HG03342 (cell line): ENCODE measurements at regions not wholly inside any gene's neighbourhood (a gene's known extent, or its start where the extent isn't known, plus 50 kb on each side); places are given as distances from the start of the nearest gene placed in this dataset.

ENCODE experiments used
- ATAC-seq: cut with Tn5 transposase; IDR thresholded peaks from one replicate; pipeline ENCODE4 v1.9.1; 2021; ENCODE audit warnings: mild to moderate bottlenecking, moderate library complexity; ENCODE audit not compliant: unreplicated experiment

DNA sequence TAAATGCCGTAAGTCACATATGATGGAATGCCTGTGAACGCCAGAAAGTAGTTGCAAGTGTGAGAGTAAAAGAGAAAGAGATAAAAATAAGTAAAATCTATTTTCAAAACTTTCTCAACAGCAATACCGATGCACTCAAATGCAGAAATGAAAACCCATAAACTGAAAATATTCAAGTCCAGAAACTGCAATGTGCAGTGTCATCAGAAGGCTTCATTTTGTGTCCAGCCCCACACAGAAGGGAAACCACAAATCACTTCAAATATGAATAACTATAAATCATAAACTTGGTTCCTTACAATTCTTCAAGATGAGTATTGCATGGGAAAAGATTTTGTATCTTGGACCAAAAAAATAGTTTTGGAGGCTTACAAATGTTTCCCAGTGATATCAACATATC lies 375.2 kb upstream of the ANO5 start:
- ATAC-seq: no peak

DNA sequence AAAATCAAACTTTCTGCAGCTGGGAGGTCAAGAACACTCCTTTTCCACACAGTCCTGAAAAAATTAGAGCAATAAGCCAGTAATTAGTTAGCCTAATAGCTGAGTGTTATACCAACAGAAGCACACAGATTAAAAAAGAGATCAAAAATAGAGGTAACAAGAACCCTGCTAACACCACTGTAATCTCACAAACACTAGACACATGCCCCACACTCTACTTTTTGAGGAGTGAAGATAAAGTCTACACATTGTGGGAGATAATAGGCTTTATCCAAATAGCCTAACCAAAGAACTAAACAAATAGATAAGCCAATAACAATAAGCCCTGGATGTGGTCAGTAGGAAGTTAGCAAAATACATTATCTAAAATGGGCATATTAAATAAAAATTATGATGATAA lies 372.7 kb upstream of the ANO5 start:
- ATAC-seq: no peak

DNA sequence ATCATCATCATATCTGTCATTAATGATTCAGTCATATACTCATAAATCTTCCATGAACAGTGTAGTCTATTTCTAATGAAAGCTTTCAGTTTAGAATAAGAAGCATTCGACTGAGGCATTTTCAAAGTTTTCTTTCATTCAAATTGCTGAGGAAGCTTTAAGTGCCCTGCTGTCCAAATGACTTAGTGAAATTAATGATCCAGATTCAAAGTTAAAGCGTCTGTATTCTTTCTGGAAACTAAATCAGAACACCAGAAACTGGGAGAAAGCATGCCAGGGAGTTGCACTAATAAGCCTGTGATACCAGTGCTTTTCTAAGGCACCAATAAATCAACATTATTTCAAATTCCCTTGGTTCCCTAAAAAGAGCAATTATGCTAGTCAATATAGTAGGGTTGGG lies 367.8 kb upstream of the ANO5 start:
- no peak for ATAC-seq

DNA sequence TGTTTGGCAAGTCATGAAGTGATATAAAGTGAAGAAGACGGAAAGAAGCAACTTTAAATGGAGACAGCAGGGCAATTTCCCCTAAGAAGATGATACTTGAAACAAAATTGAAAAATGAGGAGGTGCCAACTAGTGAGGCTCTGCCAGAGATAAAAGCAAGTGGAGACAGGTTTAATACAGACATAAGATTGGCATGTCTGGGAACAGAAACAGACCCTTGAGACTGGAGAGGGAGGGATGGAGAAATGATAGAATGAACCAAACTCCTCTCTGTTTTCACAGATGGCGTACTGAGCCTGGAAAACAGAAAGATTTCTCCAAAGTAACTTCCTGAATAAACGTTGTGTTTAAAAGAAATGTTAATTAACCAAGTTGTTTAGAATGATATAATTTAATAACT lies 354.5 kb upstream of the ANO5 start:
- ATAC-seq: no peak

DNA sequence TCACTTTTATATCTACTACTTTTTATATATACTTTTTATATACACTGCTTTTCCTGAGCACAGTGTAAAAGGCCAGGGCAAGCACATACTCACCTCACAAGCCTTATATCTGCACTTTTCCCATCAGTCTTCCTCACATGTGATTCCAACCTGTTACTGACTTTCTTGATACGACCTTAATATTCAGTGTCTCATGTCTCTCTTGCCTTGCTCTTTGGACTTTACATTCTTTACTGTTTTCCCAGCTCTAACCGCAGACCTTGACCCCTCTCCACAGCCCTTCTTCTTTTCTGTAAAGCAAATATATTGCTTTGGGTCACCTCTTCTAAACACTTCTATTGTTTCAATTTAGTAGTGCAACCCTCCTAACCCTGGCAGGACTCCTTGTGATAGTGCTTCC lies 353.1 kb upstream of the ANO5 start:
- ATAC-seq: no peak

DNA sequence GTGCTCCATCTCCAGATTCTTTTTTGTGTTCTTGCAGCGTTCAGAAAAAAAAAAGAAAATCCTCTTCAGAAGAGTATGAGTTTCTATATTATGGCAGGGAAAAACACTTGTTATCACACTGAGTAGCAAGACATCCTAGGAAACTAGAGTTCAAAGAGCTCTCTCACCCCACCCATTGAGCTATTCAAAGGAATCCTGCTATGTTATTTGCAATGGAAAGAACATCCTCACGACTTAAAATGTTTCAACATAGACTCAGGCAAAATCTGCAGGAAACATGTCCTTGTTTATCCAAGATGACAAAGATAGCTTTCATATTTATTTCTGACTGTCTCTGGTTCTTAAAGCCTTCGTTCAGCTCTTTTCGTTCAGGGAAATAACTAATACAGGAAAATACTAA lies 331.6 kb upstream of the ANO5 start:
- no peak for ATAC-seq

DNA sequence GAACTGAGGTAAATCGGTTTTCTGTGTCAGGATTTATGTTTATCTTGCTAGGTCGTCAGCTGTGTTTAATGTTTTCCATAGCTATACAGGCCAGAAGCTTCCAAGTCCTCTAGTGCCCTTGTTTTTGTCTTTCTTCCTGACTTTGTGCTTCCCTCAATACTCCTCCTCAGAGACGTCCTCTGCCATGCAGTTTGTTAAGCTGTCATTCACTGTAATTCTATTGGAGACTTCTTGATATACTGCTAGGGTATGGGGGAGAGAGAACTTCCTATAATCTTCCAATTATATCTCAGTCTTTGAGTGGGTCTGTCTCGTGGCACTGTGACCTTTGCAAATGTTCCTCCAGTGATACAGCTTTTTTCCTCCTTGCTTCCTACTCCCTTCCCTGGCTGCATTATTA lies 327.3 kb upstream of the ANO5 start:
- ATAC-seq: no peak

DNA sequence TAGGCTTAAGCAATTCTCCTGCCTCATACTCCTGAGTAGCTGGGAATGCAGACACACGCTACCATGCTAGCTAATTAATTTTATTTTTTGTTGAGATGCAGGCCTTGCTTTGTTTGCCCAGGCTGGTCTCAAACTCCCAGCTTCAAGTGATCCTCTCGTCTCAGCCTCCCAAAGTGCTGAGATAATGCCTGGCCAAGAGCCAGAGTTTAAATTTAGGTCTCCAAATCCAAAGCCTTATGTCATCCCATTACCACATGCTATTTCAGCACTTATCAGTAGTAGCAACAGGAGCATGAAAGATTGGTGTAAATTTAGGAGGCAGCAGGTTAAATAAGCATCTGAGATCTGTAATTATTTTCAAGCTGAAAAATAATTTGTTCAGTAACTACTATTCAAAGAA lies 326.1 kb upstream of the ANO5 start:
- ATAC-seq: no peak

DNA sequence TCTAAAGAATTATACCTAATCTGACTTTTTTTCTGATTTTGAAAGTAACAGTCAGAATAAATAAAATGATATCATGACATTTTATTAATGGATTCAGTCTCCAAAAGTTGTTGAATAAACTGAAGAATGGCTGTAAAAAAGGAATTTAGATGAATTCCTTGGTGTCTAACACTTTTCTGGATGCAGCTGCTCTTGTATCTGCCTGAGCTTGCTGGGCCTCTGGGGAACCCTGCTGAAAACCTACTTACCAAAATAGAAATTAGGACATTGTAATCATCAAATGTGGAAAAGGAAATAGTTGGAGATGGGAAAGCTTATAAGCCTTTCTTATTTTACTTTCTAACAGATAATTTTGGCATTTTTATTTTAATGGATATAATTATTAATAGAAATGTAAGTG lies 315.7 kb upstream of the ANO5 start:
- ATAC-seq: no peak

DNA sequence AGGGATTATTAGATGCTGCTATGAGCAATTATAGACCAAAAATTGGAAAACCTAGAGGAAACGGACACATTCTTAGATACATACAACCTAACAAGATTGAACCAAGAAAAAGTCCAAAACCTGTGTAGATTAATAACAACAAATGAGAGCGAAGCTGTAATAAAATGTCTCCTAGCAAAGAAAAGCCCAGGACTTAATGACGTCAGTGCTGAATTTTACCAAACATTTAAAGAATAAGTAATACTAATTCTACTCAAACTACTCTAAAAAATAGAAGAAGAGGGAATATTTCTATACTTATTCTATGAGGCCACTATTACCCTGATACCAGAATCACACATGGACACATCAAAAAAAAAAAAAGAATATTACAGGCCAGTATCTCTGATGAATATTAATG lies 309.5 kb upstream of the ANO5 start:
- ATAC-seq: no peak

DNA sequence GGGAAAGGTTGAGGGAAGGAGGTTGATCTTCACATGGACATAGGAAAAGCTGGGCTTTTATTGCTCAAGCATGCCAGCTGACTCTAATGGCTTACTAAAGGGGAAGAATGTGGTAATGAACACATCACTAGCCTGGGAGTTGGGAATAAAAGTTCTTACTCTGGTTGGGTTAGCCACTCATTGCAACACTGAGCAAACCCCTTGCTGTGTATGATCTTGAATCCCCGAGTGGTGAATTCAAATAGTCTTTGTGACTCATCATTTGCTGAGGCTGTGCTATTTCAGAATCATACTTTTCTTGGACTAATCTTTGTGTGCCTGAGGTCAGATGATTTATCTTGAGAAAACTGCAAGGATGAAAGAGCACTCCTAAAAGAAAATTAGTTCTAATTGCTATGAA lies 304.1 kb upstream of the ANO5 start:
- no peak for ATAC-seq

DNA sequence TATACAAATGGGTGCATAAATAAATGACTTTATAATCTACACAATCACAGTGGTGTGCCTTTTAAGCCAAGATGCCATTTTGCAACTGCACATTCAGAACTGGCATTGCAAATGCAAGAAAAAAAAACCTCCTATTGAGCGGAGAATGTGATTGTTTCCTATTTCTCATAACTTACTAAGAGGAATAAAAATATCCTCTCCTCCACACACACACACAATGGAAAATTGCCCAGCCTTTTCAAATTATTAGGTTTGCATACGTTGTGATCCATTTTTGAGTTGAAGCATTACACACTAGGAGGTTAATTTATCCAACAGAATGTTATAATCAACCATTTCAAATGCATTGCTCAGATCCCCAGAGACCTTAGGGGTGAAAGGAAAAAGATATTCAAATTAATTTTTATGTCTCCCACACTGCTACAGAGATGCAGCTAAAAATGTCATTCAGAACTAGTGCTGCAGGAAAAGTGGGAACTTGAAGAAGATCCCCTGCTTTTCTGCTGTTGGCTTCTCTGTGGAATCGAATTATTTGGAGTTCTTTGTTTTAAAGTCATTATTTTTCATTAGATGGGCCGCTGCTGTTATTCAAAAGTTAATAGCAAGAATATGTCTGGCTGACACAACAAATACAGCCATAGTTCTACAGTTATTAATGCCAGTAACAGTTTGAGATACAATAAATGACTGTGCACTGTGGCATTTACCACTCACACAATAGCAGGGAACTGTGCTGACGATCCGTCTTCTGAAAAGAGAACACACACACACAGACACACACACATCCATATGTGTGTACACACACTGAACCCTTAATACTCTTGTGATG lies 299.9 kb upstream of the ANO5 start:
- no peak for ATAC-seq

DNA sequence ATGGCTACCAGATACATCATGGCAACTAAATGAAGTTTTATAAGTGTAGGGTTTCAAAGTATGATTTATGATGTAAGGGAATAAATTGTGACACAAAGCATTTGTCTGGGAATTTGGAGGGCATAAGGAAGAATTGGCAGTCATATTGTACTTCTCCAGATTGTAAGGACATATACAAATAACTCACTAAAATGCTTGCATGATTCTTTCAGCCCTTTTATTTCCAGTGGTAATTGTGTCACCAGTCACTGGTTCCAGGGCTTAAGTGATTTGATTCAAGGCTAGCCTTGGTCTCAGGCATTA lies 299.4 kb upstream of the ANO5 start:
- no peak for ATAC-seq

DNA sequence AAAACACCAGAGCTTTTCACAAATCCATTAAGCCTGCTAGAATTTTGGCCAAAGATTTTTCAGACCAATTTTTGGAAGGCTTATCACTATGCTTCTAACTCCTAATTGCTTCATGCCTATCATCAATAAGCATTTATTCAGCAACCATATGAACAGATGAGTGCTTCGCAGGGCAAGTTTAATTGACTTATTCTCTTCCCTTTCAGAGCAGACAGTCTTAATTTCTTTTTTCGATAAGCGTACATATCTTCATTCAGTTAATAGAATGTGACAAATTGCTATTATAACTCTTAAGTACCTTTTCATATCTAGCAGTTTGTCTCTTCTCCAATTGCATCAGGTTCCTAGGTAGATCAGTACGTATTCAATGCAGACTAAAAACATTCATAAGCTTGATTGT lies 298.4 kb upstream of the ANO5 start:
- ATAC-seq: no peak

DNA sequence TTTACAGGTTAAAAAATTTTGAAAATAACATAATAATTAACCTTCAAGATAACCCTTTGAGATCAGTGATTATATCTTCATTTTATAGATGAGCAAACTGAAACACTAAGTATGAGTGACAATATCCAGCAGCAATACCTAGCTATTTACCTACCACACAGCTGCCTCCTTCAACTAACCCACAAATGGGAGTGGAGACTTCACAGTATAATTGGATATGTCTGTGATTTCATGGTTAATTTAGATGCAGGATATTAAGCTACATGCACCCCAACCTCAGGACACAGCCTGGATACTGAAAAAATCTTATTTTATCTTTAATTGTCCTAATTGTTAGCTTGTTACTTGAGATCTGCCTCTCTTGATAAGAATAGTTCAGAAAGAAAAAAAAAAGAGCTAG lies 297.2 kb upstream of the ANO5 start:
- no peak for ATAC-seq

DNA sequence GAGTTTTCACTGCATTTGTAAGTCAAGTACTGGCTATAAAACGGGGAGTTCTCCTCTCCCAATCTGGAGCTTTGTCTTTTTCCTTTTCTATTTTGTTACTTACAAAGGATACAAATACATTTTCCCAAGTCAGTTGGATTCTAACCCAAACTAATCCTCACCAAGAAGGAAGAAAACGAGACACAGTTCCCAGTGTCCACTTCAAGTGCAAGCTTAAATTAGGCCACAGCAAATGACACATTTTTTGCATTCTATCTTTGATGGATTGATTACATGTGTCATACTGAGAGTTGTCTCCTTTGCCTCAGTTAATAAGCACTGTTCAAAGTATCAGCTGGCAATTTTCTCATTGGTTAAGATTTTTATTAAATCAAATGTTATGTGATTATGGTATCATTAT lies 296.7 kb upstream of the ANO5 start:
- no peak for ATAC-seq

DNA sequence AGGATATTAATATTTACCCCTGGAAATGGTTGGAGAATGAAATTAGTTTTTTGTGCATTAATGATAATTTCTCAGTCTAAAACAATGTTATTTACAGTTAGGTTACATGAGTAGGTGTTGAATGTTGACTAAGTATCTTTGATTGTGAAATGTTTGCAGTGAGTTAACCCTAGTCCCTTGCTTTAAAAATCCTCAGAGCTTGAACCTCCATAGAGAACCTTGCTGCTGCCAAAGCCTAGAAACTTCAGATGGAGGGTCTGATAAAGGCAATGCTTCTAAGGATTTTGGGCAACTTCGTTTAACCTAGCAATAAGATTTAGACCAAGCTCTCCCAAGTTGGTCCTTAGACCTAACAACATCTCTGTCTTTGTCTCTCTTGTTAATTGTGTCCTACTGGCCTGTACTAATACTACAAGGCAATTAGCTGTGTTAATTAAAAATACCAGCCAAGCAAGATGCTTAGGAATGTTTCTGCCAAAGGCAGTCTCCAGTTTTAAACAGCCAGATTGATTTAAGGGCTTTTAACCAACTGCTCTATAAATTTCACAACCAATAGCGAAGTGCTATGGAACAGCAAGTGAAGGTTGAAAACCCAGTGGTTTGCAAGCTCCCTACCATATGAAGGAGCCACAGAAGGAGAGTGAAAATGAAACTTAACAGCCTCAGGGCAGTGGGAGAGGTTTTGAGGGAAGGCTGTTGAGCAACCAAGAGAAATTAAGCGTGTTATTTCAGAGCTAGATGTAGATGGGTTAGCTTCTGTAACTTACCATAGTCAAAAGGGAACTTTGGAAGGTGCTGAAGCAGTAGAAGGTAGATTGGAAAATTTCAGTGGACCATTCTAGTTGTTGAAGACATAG lies 295.9 kb upstream of the ANO5 start:
- ATAC-seq: no peak

DNA sequence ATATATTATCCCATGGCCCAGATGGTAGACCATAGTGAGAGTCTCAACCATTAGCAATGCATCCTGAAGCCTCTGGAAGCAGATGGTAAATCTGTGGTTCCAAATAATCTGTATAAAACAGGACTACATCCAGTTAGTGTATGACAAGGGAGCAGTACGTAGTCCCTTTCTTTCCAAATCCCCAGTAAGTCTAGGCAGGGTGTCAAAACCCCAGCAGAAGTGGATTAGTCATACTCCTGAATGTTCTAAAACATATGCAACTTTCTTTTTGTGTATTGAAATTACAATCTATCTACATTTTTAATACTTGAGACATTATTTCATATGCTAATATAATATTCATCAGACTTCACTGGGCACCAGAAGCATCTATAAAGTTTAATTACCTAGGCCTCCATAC lies 295.1 kb upstream of the ANO5 start:
- no peak for ATAC-seq

DNA sequence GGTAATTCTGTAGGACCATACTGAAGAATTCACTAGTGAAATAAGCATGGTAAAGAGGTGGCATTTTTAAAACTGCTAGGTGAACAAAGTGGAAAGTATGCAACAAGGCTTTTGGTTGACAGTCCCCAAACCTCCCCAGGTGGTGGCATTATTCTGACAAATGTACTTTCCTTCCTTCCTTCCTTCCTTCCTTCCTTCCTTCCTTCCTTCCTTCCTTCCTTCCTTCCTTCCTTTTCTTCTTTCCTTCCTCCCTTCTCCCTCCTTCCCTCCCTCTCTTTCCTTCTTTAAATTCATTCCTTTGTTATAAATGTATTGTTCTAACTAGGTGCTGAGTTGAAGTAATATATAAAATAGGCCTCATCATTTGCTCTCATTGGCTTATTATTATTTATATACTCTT lies 284.7 kb upstream of the ANO5 start:
- ATAC-seq: no peak

DNA sequence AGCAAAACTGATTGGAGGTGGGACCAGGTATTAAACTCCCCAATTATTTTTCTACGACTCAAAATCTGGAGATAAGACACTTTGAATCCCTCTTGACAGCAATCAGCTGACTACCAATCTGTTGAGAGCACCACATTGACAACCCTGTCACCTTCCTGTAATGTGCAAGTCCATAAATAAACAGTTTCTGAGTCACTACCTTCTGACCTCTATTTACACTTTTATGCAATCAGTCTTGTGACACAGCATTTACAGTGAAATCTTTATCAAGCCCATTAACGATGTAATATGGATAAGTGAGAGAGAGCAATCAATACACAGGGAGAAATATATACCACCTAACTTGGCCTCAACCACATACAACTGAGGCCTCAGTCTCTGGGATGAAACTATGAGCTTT lies 283.7 kb upstream of the ANO5 start:
- ATAC-seq: no peak

DNA sequence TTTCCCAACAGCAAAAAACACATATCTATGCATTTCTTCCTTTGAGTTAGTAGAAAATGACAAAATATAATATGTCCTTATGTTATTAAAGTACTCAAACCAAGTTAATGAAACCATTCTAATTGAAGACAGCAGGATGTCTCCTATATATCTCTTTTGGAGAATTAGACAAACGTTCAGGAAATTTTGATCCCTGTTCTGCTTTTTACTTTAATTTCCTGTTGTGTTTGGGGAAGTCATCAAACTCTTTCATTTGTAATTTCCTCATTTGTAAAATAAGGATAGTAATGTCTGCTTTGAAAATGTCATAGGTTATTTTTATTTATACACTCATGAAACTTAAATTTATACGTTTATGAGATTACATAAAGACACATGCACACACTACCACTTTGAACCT lies 281.8 kb upstream of the ANO5 start:
- no peak for ATAC-seq

DNA sequence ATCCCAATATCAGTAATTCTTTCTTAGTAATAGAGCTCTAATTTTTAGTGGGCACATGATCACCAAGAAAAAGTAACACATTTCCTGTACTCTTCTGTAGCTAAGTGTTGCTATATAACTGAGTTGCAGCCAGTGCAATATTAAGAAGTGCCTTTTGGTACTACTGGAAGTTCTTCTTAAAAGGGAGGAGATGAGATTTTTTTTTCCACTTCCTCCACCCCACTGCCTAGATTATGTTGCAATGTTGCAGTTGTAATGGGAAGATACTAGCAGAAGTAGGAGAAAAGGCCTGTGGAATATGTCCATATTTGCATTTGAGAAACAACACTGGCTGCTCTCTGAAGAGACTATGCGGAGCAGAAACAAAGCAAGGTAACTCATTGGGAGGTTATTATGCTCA lies 280.6 kb upstream of the ANO5 start:
- no peak for ATAC-seq

DNA sequence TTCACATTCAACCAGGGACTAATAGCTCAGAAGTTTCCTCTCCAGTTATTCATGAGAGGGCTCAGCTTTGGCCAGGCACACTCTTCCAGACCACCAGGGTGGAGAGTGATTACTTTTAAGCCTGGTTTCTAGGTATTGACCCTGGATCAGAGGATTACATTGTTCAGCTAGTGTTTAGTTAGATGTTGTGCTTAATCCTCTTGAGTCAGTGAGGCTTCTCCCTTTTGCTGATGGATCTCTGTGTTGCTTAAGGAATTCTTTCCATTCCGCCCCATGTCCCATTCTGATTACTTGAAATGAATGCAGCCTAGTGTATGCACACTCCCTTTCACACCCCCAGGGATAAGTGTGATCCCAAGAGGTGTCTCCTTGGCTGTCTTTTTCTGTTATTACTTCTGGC lies 271.7 kb upstream of the ANO5 start:
- ATAC-seq: no peak
